OCI-LY3 (cell line): ENCODE measurements at regions not wholly inside any gene's neighbourhood (a gene's known extent, or its start where the extent isn't known, plus 50 kb on each side); places are given as distances from the start of the nearest gene placed in this dataset.

Experiments
- H2AFZ ChIP-seq: fragments of 200-600, 300-600 bp; shearing (Covaris generic); 2 replicates; pipeline ENCODE4 v1.6.0; 2014; ENCODE audit warnings: antibody characterized with exemption, low read depth, low read length
- H3K27ac ChIP-seq: fragments of 200-600, 300-600 bp; sonication (generic); 2 replicates; pipeline ENCODE4 v1.5.1; 2014; ENCODE audit warnings: mild to moderate bottlenecking, low read length, moderate library complexity, mixed read lengths
- H3K27me3 ChIP-seq: fragments of 200-600, 300-600 bp; sonication (generic); 2 replicates; pipeline ENCODE4 v1.6.1; 2014; ENCODE audit warnings: low read depth, low read length, mixed read lengths
- H3K36me3 ChIP-seq: fragments of 200-600, 300-600 bp; sonication (generic); replicated peaks from 2 replicates; pipeline ENCODE3; 2014; ENCODE audit warnings: low read depth, low read length, mixed read lengths
- H3K4me1 ChIP-seq: fragments of 300-600, 200-600 bp; sonication (generic); 2 replicates; pipeline ENCODE4 v1.6.1; 2014; ENCODE audit warnings: low read length, mixed read lengths
- H3K4me2 ChIP-seq: fragments of 200-600, 300-600 bp; sonication (generic); 2 replicates; pipeline ENCODE4 v1.6.1; 2014; ENCODE audit warnings: low read length, mixed read lengths
- H3K4me3 ChIP-seq: fragments of 300-600, 200-600 bp; sonication (generic); 2 replicates; pipeline ENCODE4 v1.5.1; 2014; ENCODE audit warnings: antibody characterized with exemption, mild to moderate bottlenecking, low read length, moderate library complexity
- H3K79me2 ChIP-seq: fragments of 300-600, 200-600 bp; shearing (Covaris generic); 2 replicates; pipeline ENCODE4 v1.6.1; 2014; ENCODE audit warnings: mild to moderate bottlenecking, low read length, mixed read lengths
- H3K9ac ChIP-seq: fragments of 300-600, 200-600 bp; shearing (Covaris generic); 2 replicates; pipeline ENCODE4 v1.6.0; 2014; ENCODE audit warnings: mild to moderate bottlenecking, low read length, moderate library complexity
- H3K9me3 ChIP-seq: fragments of 200-600, 300-600 bp; shearing (Covaris generic); 2 replicates; pipeline ENCODE4 v1.6.1; 2014; ENCODE audit warnings: low read length, mixed read lengths; ENCODE audit not compliant: insufficient read depth
- H4K20me1 ChIP-seq: fragments of 200-600, 300-600 bp; sonication (generic); 2 replicates; pipeline ENCODE4 v1.6.1; 2016; ENCODE audit warnings: low read length, mixed read lengths; ENCODE audit not compliant: insufficient read depth
- CTCF ChIP-seq: fragments of 200-600, 300-600 bp; sonication (generic); IDR thresholded peaks from 2 replicates; pipeline ENCODE4 v1.5.1; 2014; ENCODE audit warnings: antibody characterized with exemption, low read length, low read depth
- EZH2phosphoT487 ChIP-seq: fragments of 200-600 bp; shearing (Covaris generic); IDR thresholded peaks from 2 replicates; pipeline ENCODE4 v1.6.1; 2018; ENCODE audit warnings: antibody characterized with exemption, mixed run types, low read depth

- Histone ChIP-seq H3K27ac (no peak overlapping the region), H3K9ac (no peak overlapping the region), H2AFZ (no peak overlapping the region), H3K27me3 (peaks cover 37% of the 10 kb centered on the region), H3K4me2 (no peak overlapping the region), H3K4me1 (no peaks in the 10 kb centered on the region), H3K4me3 (no peak overlapping the region), H3K36me3 (no peaks in the 10 kb centered on the region), H4K20me1 (no peaks in the 10 kb centered on the region), H3K79me2 (no peaks in the 10 kb centered on the region), H3K9me3 (no peaks in the 10 kb centered on the region)
- TF ChIP-seq EZH2phosphoT487: no peak
- no peak for TF ChIP-seq CTCF
These were observed 82.9 kb upstream of the TBC1D5 start for GRCh38 chr3:17825298-17825697.

- Histone ChIP-seq H3K9ac (no peak overlapping the region), H3K27me3 (peaks cover 34% of the 10 kb centered on the region), H4K20me1 (no peaks in the 10 kb centered on the region), H2AFZ (no peak overlapping the region), H3K9me3 (no peaks in the 10 kb centered on the region), H3K79me2 (no peaks in the 10 kb centered on the region), H3K4me1 (no peaks in the 10 kb centered on the region), H3K4me2 (no peak overlapping the region), H3K4me3 (no peak overlapping the region), H3K27ac (no peak overlapping the region), H3K36me3 (no peaks in the 10 kb centered on the region)
- TF ChIP-seq CTCF: no peak
- no peak for TF ChIP-seq EZH2phosphoT487
These were observed 81.4 kb upstream of the TBC1D5 start for GRCh38 chr3:17823816-17824215.

- no peak for TF ChIP-seq CTCF
- TF ChIP-seq EZH2phosphoT487: no peak
- H2AFZ ChIP-seq: no peak overlapping the region
- H3K9me3 ChIP-seq: no peaks in the 10 kb centered on the region
- H3K79me2 ChIP-seq: no peaks in the 10 kb centered on the region
- H4K20me1 ChIP-seq: no peaks in the 10 kb centered on the region
- peaks cover 34% of the 10 kb centered on the region for H3K27me3 ChIP-seq
- no peak overlapping the region for H3K4me3 ChIP-seq
- no peak overlapping the region for H3K27ac ChIP-seq
- H3K9ac ChIP-seq: no peak overlapping the region
- H3K4me2 ChIP-seq: no peak overlapping the region
- no peaks in the 10 kb centered on the region for H3K4me1 ChIP-seq
- no peaks in the 10 kb centered on the region for H3K36me3 ChIP-seq
These were observed 80.6 kb upstream of the TBC1D5 start for GRCh38 chr3:17823036-17823435.

GRCh38 chr3:17820704-17821103 lies 78.3 kb upstream of the TBC1D5 start:
- Histone ChIP-seq H3K4me3 (no peak overlapping the region), H3K27ac (no peak overlapping the region), H3K9me3 (no peaks in the 10 kb centered on the region), H4K20me1 (no peaks in the 10 kb centered on the region), H2AFZ (no peak overlapping the region), H3K27me3 (peaks cover 27% of the 10 kb centered on the region), H3K79me2 (no peaks in the 10 kb centered on the region), H3K4me2 (no peak overlapping the region), H3K9ac (no peak overlapping the region), H3K4me1 (no peaks in the 10 kb centered on the region), H3K36me3 (no peaks in the 10 kb centered on the region)
- TF ChIP-seq EZH2phosphoT487 (no peak), CTCF (no peak)
